Suppressor macrophage treated with lipopolysaccharide for 1 hour (primary cell): ENCODE measurements at regions not wholly inside any gene's neighbourhood (a gene's known extent, or its start where the extent isn't known, plus 50 kb on each side); places are given as distances from the start of the nearest gene placed in this dataset.

ENCODE experiments used
- DNase-seq, 3 donors: peaks; one replicate each; pipeline ENCODE4 v3.0.0-alpha.2; 2020 to 2022

DNA sequence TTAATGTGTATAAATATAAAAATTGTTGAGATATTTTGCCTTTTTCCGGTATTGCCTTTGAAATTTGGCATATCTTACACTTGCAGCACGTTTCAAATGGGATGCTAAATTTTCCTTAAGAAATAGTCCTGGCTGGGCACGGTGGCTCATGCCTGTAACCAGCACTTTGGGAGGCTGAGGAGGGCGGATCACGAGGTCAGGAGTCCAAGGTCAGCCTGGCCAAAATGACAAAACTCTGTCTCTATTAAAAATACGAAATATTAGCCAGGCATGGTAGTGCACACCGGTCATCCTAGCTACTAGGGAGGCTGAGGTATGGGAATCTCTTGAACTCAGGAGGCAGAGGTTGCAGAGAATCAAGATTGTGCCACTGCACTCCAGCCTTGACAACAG, 220.2 kb downstream of the PTEN start:
- DNase-seq = no peak

DNA sequence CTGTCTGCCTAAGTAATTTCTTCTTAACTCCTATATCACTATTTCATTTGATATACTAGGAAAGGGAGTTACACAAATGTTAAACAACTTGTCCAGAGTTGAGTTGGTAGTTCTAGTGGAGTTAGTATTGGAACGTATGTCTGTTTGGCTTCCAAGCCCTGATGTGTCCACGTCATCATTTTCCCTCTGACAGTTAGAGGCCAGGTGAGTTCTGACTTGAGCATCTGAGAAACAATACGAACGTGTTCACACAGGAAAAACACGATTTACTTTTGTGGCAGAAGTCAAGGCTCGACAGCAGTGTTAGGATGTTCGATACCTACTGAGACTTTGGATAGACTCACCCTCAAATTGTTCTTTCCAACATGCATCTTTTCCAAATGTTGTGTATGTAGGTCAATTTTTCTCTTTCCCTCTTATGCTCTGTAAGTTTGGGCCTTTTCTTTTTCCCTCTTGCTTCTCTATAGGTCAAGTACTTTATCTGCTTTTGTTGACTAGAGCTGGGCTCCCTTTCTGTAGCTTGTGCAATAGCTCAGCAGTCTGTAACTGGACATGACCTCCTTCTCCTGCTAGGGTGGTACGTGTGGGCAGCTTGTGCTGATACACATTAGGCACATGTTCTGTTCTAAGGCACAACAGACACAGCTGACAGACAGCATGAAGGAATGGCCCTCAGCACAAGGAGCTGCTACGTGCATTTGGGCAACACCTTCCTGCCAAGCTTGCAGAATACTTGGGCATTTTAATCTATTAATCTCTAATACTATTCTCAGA, 222.9 kb downstream of the PTEN start:
- peak in 1 of 3 donors; percentile 54 for DNase-seq

DNA sequence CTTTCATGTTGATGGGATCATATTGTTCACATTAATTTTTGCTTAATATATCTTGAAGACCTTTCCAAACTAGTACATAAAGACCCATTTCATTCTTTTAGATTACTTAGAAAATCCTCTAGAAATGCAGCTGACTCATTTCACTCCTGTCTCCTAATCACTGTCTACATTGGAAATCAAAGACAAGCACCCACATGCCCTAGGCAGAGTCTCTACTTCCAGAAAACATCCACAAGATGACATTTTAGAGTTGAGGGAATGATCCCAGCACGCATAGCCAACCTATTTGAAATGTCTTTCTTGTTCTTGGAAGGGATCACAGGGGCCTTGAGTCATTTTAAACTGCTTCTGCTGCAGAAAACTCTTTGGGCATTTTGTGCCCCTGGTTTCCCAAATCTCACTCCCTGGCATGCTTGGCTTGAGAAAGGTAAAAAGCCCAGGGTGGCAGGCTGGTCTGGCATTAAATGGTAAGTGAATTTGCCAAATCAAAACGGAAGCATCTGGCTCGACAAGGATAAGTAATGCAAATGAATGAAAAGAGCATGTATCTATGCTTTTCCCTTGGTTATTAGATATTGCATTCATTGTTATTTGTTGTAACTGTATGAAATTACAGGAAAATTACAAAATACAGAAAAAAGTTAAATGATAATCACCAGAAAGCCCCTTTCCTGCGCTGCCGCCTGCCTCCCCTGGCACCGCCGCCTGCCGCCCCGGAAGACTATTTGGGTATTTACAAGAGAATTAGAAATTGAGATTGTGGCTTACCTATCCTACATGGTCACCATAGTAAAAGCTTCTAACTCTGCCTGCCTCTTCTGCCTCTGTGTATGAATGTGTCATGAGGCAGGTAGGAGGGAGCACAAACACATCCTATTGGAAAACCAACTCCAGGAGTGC, 225.3 kb downstream of the PTEN start:
- DNase-seq = no peak

DNA sequence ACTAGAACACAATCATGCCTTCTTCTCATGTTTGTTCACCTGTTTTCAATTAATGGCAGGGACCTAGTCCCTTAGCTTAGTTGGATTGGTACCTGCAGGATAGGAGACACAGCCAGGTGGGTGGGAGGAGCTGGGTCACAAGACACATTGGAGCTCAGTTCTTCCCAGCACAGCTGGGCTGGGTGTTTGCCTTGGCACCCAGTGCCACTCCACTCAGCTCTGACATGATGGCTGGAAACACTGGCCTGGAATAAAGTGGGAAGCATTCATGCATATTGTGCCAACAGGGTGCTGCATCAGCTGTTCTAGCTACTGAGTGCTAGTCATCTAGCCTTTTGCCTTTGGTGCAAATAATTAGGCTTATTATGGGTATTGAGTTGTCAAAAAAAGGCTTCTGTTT, 226.1 kb downstream of the PTEN start:
- DNase-seq = no peak

DNA sequence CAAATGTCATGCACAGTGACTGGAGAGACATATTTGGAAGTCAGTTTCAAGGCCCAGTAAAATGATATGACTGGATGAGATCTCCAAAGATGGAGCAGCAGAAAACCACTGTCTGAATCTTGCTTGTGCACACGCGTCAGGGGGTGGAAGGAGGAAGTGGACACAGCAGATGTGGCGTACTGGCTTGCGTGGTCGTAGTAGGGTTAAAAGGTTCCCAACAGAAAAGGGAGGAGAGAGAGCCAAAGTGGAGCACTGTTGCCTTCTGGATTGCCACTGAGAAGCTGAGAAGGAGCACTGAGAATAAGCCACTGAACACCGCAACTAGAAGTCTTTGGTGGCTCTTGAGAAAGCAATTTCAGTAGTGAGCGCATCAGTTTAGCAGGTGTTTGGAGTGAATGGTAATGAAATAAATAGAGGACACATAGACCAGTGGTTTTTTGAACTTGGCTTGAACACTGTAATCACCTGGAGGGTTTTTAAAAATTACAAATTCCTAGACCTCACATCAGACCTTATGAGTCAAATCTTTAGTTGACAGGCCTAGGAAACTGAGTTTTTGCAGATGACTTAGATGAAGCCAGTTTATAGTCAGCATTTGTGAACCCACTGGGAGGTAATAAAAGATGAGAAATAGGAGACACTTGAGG, 227.3 kb downstream of the PTEN start:
- peak; percentile 56 to 65 (median 60) for DNase-seq

DNA sequence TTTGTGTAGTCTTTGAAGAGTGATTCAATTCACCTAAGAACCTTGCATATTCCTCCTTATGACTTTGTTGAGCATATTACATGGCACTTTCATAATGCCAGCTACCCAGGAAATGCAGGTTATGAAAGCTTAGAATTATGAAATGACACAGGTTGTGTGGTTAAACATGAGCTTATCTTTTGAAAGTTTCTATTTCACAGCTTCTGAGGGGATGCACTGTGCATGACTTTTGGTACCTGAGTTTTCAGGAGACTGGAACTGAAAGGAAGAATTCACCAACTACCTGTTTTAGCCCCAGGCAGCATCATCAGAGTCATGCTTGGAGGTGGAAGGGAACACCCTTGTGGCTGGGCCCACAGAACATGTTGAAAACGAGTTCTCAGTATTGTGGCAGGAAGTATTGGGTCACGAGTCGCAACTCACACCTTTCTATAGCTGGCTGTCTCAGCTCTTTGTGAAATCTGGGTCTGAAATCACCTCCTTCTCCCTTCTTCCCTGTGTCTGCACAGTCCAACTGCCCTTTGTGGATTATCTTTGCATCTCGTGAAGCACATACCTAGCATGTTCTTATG, 228.2 kb downstream of the PTEN start:
- DNase-seq = no peak

DNA sequence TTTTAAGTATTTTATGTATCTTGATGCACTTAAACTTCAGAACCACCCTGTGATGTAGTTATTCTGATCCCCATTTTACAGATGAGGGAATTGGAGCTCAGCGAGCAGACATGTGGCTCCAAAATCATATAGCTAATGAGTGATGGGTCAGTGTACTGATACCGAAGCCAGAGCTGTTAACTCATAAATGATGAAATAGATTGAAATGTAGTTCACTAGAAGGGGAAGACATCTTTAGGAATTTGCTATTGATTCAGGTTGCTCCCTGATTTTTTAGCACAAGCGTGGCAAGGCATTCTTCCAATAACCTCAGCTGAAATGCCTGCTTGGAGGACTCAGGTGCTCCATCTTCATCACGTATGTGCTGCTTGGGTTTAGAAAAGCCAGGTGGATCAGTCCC, 228.8 kb downstream of the PTEN start:
- DNase-seq = no peak

DNA sequence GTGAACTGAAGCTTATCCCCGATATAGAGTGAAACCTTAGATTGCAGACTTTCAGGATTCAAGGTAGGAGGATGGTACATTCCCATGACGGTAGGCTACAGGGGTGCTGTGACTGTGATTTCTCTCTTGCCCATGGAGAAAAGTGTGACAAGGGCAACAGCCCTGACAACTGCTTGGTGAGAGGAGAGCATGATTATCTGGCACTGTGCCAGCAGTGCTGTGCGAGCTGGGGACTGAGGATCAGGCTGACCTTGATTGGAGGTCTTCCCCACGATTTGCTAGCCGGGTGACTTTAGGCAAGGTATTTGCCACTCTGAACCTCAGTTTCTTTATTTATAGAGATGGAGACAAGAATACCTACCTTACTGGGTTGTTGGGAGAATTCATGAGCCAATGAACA, 229.5 kb downstream of the PTEN start:
- DNase-seq = no peak

DNA sequence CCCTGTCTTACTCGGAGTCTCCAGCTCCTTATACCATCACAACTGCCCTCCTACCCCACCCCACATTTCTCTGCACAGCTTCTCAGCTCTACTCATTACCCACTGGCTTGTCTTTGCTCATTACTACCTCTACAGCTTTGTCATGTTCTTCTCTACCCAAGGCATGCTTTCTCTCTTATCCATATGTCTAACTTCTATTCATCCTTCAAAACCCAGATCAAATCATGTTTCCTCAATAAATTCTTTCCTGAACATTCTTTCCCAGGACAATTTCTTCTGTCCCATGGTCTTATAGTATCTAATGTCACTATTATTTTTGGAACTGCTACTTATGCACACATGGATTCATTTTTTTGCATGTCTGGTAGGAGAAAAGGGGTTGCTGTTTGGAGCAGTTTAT, 231.4 kb downstream of the PTEN start:
- no peak for DNase-seq

DNA sequence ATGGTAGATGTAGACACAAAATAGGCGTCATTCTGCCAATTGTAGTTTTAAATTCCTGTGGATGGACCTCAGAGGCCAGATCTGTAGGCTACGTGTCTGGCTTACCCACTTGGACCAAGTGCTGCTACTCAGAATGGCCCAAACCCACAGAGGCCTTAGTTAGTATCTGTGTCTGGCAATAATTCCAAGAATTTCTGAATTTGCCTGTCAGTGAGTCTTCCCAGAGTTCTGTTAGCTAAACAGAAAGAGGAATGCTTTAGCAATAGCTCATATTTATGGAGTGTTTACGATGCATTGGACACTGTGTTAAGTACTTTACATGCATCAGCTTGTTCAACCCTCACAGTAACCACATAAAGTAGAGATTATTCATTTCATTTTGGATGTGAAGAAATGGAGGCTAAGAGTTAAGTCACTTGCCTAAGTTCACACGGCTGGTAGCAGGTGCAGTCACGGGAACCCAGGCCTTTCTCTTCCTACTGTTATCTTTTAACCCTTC, 231.8 kb downstream of the PTEN start:
- DNase-seq = no peak

DNA sequence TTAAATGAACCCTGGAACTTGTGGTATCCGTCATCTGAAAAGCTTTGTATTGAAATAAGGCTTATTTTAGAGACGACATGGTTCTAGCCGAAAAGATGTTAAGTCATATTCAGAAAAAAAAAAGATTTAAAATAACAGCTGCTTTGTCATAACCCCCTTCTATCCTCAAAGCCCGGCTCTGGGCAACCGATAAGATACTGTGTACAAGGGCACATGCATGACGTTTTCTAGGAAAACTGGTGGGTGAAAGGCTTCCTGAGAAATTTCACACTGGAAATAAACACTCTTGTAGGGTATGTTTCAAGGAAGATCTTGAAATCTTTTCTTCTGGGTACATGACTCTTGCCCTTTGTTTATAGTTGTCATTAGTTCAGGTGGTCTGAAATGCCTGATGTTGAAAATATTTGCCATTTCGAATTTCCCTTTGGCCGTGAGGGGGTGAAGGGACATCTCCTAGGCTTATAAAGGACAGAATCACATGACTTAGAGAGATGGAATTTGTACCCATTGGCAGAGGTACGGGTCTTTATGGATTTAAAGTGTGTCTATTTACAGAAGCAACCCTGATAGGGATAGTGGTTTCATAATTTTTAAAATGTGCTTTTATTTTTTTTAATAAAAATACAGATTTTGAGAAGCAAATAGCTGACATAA, 232.5 kb downstream of the PTEN start:
- no peak for DNase-seq

DNA sequence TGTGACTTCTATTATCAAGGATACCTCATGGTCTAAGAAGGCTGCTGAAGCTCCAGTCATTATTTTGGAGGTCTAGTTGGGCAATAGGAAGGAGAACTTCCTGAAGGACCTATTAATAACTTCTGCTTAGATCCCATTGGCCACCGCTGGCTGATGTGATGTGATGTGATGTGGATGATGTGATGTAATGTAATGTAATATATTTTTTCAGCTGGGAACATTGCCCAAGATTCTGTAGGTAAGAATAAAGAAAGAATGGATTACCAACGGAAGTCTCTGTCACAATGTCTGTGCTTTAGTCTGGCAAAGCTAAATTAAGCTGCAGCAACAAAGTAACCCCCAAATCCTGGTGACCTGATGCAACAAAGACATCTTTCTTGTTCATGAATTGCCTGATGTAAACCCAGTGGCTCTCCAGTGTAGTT, 233.7 kb downstream of the PTEN start:
- DNase-seq = peak in 2 of 3 donors; percentile 40 to 45

DNA sequence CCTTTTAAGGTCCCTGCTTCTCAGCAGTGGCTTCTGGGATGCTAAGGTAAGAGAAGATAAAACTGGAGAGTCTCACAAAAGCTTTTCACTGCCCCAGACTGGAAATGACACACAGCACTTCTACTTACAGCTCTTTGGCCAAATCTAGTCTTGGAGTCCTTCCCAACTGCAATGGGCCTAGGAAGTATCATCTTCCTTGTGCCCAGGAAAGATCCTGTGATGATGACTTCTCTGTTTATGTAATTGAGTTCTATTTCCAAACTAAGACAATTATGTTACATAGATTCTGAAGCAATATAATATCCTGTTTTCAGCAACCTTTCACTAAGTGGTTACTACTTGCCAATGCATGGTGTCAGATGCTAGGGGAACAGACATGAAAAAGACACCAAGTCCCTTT, 234.1 kb downstream of the PTEN start:
- DNase-seq = peak; percentile 39 to 67 (median 66)

DNA sequence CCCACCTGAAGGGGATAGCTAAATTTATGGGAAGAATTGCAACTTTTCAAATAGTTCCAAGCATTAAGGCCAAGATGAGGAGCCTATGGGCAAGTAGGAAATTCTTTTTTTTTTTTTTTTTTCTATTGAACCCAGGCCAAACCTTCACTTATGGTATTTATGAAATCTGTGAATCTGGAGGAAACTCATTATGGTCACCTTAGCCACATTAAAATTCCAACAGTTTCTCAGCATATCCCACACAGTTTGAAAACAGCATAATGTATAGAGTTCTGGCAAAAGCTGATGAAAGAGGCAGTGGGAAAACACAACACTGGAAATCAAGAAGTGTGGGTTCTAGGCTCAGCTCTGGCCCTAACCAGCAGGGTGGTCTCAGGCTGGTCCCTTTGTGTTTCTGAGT, 236.9 kb downstream of the PTEN start:
- DNase-seq = no peak

DNA sequence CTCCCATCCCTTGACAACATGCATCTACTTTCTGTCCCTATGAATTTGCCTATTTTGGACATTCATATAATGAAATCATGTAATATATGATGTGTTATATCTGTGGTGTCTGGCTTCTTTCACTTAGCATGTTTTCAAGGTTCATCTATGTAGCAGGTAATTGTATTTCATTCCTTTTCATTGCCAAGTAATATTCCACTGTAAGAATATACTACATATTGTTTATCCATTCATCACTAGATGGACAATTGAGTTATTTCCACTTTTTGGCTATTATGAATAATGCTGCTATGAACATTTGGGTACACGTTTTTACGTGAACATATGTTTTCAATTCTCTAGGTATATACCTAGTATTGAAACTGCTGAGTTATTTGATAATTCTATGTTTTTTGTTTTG, 238.2 kb downstream of the PTEN start:
- DNase-seq = no peak

DNA sequence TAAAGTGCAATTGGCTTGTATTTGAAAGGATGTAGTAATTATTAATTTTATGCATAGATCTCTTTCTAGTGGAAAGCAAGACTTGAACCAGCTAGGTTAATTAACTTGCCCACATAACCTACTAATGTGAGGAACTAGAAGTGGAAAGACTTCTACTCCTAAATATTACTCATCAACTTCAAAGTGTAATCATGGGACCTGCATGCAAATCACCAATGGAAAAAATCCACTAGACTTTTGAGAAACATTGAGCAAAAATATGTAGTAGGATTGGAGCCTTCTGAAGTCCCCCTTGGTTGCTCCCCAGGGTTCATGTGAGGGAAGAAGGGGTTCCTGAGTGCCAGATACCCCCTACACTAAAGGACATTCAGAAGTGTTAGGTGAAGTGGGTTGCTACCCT, 240.2 kb downstream of the PTEN start:
- peak; percentile 45 to 75 (median 67) for DNase-seq

DNA sequence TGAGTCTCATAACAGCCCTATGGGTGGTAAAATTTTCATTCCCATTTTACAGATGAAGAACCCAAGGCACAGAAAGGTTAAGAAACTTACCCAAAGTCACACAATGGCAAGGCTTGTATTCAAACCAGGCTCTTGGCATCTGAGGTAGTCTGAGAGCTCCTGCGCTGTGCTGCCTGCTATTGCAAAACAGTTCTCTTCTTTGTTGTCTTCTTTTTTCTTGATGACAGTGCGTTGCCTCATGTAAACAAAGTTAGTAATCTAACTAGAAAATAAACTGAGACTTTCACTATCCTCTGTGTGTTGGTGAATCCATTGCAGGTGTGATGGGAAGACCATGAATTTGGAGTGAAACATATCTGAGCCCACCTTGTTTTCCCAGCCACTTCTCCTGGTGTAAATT, 240.8 kb downstream of the PTEN start:
- DNase-seq = peak; percentile 31 to 51 (median 50)

DNA sequence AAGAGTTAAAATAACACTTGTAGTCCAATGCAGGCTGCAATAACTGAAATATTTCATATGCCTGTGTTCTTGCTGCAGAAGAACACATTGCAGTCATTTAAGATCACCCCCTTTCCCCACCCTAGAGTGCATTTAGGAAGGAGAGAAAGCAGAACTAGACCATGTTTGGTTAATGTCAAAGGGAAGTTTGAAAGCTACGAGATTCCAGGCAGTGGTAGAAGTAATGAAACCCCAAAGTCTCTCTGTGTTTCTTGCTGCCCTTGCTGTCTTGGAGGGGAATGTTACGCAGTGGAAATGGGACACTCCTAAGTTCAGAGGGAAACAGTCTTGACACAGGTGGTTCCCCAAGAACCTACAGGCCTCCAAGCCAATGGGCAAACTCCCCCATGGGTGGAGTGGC, 242.9 kb downstream of the PTEN start:
- peak; percentile 69 to 85 (median 70) for DNase-seq

DNA sequence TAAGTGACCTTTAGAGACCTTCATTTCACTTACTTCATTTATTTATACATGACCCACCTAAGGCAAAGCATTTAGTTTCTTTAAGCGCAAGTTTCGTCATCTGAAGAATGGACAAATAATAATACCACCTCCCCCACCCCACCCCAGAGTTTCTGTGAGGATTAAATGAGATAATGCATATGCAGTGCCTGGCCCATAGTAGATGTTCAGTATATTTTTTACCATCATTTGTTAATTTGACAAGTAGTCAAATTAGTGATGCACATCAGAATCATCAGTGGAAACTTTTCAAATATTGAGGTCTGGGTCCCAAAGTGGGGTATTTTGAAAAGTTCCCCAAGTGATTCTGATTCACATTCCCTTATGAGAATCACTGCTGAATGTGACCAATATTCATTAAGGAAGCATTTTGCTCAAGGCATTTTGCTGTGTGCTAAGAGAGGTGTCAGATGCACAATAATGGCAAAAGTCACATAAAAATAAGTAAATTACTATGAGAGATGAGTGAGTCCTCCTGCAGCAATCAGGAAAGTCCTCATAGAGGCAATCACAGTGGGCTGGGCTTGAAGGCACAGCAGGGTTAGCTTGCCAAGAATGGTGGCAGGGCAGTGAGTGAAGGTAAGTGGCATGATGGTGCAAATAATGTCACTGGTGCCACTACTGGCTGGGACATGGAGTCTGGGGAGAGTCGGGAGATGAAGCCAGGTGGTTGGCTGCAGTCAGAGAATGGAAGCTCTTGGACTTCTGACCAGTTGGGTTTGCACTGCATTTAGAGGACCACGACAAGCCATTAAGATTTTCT, 244.1 kb downstream of the PTEN start:
- DNase-seq = peak; percentile 73 to 96 (median 81)

DNA sequence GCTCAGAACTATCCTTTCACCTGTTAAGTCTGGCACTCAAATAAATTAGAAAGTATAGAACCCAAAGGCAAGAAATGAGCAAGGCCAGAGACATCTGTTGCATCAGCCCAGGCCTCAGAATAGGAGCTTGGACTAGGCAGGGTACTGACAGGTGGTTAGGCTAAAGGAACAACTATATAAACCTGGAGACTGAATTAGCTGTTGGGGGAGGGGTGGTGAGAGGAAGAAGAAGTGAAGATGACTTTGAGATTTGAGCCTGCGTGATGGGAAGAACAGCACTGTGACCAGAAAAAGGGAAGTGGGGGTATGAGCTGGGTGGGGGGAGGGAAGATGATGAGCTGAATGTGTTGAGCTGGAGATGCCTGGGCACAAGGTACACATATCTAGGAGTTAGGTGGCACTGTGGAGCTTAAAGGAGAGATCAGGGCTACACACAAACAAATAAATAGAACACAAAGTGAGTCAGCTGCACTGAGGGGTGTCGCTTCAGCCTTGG, 244.7 kb downstream of the PTEN start:
- peak; percentile 69 to 80 (median 77) for DNase-seq

DNA sequence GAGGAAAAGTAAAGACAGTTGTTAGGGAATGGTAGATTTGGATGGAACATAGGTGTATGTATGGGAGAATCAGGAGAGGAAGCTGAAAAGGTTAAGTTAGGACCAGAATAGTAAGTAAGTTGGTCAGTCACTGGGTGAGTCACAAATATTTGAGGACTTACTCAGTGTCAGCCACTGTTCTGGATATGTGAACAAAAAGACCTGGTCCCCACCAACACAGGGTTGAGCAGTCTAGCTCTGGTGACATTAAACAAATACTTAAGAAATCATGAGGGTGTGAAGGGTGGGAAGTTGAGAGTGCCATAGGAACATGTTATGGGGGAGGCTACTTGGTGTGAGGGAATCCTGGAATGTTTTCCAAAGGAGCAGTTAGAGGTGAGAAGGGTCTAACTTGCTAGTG, 246.9 kb downstream of the PTEN start:
- peak; percentile 66 to 80 (median 73) for DNase-seq
